SH-SY5Y (cell line): ENCODE measurements at regions not wholly inside any gene's neighbourhood (a gene's known extent, or its start where the extent isn't known, plus 50 kb on each side); places are given as distances from the start of the nearest gene placed in this dataset.

ENCODE experiments used
- GATA2 ChIP-seq: IDR thresholded peaks from 2 replicates; pipeline ENCODE4 v1.6.1; 2011; ENCODE audit warnings: mild to moderate bottlenecking, low read depth, low read length
- GATA3 ChIP-seq: IDR thresholded peaks from 2 replicates; pipeline ENCODE4 v1.6.1; 2011; ENCODE audit warnings: low read depth, mild to moderate bottlenecking, low read length, moderate library complexity

DNA sequence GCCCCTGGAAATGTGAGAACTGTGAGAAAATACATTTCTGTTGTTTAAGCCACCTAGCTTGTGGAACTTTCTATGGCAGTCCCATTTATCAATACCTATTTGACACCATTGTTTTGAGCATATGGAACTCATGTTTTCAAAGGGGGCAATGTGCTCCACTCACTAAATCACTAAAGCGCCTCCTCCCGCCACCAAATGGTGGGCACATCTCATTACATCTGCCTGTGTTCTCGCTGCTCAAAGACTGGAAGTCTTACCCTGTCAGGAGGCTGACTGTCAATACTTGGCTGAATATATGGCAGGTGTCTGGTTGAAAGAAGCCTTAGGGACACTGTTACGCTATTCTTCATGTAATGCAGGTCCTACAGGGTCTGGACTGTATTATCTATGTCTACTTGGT is 767.7 kb downstream of the TSN start:
- no peak for TF ChIP-seq GATA2
- no peak for TF ChIP-seq GATA3
